HFFc6 (cell line): ENCODE measurements at regions not wholly inside any gene's neighbourhood (a gene's known extent, or its start where the extent isn't known, plus 50 kb on each side); places are given as distances from the start of the nearest gene placed in this dataset.
A peak's percentile ranks its signal among the peaks of the same experiment; 100 is the strongest.

Experiments
- DNase-seq: peaks from one replicate; pipeline ENCODE4 v3.0.0-alpha.2; 2018
- H3K27ac Mint-ChIP-seq: 2 replicates; pipeline ENCODE4 v1.8.0; 2020; ENCODE audit warnings: mild to moderate bottlenecking, mixed read lengths
- H3K27me3 Mint-ChIP-seq: 2 replicates; pipeline ENCODE4 v1.8.0; 2021; ENCODE audit warnings: mild to moderate bottlenecking, moderate library complexity, mixed read lengths; ENCODE audit not compliant: insufficient read depth
- H3K36me3 Mint-ChIP-seq: 2 replicates; pipeline ENCODE4 v1.8.0; 2021; ENCODE audit warnings: low read depth, mixed read lengths
- H3K4me1 Mint-ChIP-seq: 2 replicates; pipeline ENCODE4 v1.8.0; 2020; ENCODE audit warnings: low read depth, mixed read lengths
- H3K4me3 Mint-ChIP-seq: 2 replicates; pipeline ENCODE4 v1.8.0; 2020; ENCODE audit warnings: mild to moderate bottlenecking, moderate library complexity, mixed read lengths
- H3K9me3 Mint-ChIP-seq: 2 replicates; pipeline ENCODE4 v1.8.0; 2020; ENCODE audit warnings: mild to moderate bottlenecking, mixed read lengths
- TF ChIP-seq, protein P1 (sequence below): fragments of 200-600 bp; sonication (generic); IDR thresholded peaks from 2 replicates; pipeline ENCODE4 v1.5.0; 2021; ENCODE audit warnings: antibody characterized with exemption, mild to moderate bottlenecking

DNA sequence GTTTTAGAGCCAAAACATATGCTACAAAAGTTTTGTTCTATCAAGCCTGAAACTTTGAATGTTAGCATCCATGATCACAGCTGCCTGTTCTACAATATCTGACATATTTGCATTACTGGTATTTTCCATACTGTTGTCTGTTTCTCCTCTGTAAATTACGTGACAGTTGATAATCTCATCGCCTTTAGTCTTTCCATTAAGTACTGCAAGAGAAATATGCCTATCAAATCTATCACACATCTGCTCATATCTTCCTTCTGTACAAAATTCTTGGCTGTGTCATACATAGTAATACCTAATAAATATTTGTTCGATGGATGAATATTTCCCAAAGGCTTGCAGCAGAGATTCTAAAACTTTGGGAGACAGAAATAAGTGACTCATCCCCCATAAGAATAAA is 717.3 kb downstream of the OTOL1 start:
- H3K4me1 Mint-ChIP-seq, result peaks cover 29% of the 10 kb centered on the region
- H3K36me3 Mint-ChIP-seq, result no peaks in the 10 kb centered on the region
- DNase-seq, result no peak
- H3K27me3 Mint-ChIP-seq, result no peaks in the 10 kb centered on the region
- TF ChIP-seq, protein P1, sequence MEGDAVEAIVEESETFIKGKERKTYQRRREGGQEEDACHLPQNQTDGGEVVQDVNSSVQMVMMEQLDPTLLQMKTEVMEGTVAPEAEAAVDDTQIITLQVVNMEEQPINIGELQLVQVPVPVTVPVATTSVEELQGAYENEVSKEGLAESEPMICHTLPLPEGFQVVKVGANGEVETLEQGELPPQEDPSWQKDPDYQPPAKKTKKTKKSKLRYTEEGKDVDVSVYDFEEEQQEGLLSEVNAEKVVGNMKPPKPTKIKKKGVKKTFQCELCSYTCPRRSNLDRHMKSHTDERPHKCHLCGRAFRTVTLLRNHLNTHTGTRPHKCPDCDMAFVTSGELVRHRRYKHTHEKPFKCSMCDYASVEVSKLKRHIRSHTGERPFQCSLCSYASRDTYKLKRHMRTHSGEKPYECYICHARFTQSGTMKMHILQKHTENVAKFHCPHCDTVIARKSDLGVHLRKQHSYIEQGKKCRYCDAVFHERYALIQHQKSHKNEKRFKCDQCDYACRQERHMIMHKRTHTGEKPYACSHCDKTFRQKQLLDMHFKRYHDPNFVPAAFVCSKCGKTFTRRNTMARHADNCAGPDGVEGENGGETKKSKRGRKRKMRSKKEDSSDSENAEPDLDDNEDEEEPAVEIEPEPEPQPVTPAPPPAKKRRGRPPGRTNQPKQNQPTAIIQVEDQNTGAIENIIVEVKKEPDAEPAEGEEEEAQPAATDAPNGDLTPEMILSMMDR, result no peak
- H3K4me3 Mint-ChIP-seq, result no peak overlapping the region
- H3K27ac Mint-ChIP-seq, result no peak overlapping the region
- H3K9me3 Mint-ChIP-seq, result no peaks in the 10 kb centered on the region

DNA sequence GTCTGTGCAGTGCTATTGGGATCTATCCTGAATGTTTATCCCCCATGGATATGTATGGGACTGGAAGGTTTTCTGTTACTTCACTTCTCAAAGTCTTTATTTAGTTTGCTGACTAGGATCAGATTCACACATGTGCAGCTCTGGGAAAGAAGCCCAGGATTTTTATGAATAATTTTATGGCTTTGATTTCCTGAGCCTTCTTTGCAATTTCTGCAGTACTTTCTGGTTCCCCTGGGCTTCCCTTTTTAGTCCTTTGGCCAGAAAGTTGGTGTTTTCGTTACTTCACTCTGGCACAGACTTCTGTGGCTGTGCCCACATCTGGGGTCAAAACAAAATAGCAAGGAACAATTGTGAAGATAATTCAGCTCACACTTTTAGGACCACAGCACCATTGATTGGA is 721.0 kb downstream of the OTOL1 start:
- peak overlapping the region; percentile 24 for H3K27ac Mint-ChIP-seq
- no peaks in the 10 kb centered on the region for H3K36me3 Mint-ChIP-seq
- no peaks in the 10 kb centered on the region for H3K9me3 Mint-ChIP-seq
- DNase-seq, result peak; percentile 24
- no peaks in the 10 kb centered on the region for H3K27me3 Mint-ChIP-seq
- TF ChIP-seq, protein P1, result no peak
- no peak overlapping the region; the same call in 1 of the 2 replicates for H3K4me3 Mint-ChIP-seq
- H3K4me1 Mint-ChIP-seq, result peaks cover 21% of the 10 kb centered on the region

DNA sequence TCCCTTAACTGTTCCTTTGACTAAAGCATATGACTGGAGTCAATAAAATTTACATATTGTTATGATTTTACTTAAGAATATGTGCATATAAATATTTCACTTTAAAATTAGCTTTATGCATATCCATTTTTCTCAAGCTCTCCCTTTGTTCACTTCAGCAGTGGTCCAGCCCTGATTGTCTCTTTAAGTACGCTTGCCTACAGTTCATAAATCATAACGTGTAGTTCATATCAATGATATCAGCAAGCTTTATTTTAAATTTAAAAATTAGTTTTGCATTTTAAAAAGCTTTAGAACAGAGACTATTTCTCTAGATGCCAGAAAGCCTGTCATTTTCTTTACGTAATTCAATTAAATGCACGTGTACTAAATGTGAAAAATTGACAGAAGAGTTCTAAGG is 721.9 kb downstream of the OTOL1 start:
- Mint-ChIP-seq H3K36me3 (no peaks in the 10 kb centered on the region), H3K9me3 (no peaks in the 10 kb centered on the region), H3K4me1 (peaks cover 21% of the 10 kb centered on the region), H3K4me3 (no peak overlapping the region), H3K27ac (no peak overlapping the region), H3K27me3 (no peaks in the 10 kb centered on the region)
- DNase-seq, result no peak
- TF ChIP-seq, protein P1, result no peak

DNA sequence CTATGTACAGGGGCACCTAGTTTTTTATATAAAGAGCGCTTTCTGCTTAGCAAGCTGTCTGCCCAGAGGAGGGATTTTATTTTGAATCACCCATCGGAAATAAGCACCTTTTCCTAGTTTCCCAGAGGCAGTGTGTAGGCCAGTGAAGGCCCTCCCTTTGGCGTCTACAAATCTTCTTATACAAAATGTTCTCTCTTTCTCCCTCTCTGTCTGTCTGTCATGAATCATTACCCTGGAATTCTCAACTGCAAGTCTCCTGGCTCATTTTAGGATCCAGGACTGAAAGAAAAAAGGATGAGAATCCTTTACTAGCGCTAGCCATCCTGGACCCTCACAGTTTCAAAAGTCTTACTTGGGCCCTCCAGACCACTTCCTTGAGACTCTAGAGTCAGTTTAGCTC is 728.1 kb downstream of the OTOL1 start:
- no peak overlapping the region for H3K4me3 Mint-ChIP-seq
- H3K36me3 Mint-ChIP-seq, result no peaks in the 10 kb centered on the region
- H3K9me3 Mint-ChIP-seq, result no peaks in the 10 kb centered on the region
- no peak overlapping the region for H3K27ac Mint-ChIP-seq
- TF ChIP-seq, protein P1, result no peak
- no peak for DNase-seq
- H3K4me1 Mint-ChIP-seq, result peaks cover 15% of the 10 kb centered on the region
- H3K27me3 Mint-ChIP-seq, result no peaks in the 10 kb centered on the region

DNA sequence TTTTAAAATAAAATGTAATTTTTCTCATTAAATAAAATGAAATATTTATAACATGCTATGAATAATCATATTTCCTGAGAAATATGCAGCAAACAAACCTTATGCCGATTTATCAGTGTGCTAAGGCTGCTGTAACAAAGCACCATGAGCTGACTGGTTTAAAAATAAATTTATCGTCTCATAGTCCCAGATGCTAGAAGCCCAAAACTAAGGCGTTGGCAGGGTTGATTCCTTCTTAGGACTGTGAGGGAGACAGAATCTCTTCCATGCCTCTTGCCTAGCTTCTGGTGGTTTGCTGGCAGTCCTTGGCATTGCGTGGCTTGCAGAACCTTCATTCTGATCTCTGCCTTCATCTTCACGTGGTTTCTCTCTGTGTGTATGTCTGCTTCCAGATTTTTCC is 740.3 kb downstream of the OTOL1 start:
- TF ChIP-seq, protein P1, result no peak
- Mint-ChIP-seq H3K4me3 (no peak overlapping the region), H3K4me1 (no peaks in the 10 kb centered on the region), H3K27ac (no peak overlapping the region), H3K9me3 (no peaks in the 10 kb centered on the region), H3K36me3 (no peaks in the 10 kb centered on the region), H3K27me3 (no peaks in the 10 kb centered on the region)
- no peak for DNase-seq

DNA sequence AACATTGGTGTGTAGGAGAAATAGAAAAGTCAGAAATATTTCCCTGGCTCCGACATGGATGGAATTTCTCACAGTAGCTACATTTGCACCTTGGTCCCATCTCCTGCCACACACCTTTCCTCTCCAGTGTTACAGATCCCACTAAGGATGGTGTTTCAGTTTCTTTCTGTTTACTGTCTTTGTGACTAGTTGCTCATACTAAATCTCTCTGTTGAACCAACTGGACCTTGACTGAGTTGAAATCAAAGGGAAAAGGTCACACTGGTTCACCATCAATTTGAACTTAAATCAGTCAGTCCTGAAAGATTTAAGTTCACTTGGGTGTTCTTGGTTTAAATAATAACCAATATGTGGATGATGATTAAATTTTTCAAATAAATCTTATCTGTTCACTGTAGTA is 754.2 kb downstream of the OTOL1 start:
- Mint-ChIP-seq H3K36me3 (no peaks in the 10 kb centered on the region; the same call in 1 of the 2 replicates), H3K27ac (no peak overlapping the region)

More for the DNA sequence above, 754.2 kb downstream of the OTOL1 start:
- Mint-ChIP-seq H3K4me3 (no peak overlapping the region), H3K4me1 (peaks cover 7% of the 10 kb centered on the region), H3K9me3 (no peaks in the 10 kb centered on the region; the same call in 1 of the 2 replicates), H3K27me3 (peaks cover 4% of the 10 kb centered on the region; the same call in 1 of the 2 replicates)
- DNase-seq, result no peak
- TF ChIP-seq, protein P1, result no peak
